Suppressor macrophage treated with lipopolysaccharide for 4 hours (primary cell): ENCODE measurements at regions not wholly inside any gene's neighbourhood (a gene's known extent, or its start where the extent isn't known, plus 50 kb on each side); places are given as distances from the start of the nearest gene placed in this dataset.
"Not testable (repeated sequence)": the region's sequence is repeated elsewhere in the genome, so short reads cannot be mapped to it uniquely, and the experiment has no call there.

ENCODE experiments used
- DNase-seq: peaks from one replicate; pipeline ENCODE4 v3.0.0-alpha.2; 2020

- no peak for DNase-seq
Observed at GRCh38 chr13:48810013-48810412, 156.3 kb downstream of the CYSLTR2 start.

- no peak for DNase-seq
Observed at GRCh38 chr13:48813518-48813917, 159.8 kb downstream of the CYSLTR2 start.

GRCh38 chr13:48816700-48817099 is 159.0 kb upstream of the FNDC3A start:
- no peak for DNase-seq

- no peak for DNase-seq
Observed at GRCh38 chr13:48817166-48817802, 158.4 kb upstream of the FNDC3A start.

GRCh38 chr13:48818495-48819356 is 157.0 kb upstream of the FNDC3A start:
- no peak for DNase-seq

- no peak for DNase-seq
Observed at GRCh38 chr13:48819376-48819775, 156.3 kb upstream of the FNDC3A start.

GRCh38 chr13:48819899-48820298 is 155.8 kb upstream of the FNDC3A start:
- no peak for DNase-seq

GRCh38 chr13:48823526-48823925 is 152.2 kb upstream of the FNDC3A start:
- not testable (repeated sequence) for DNase-seq

- DNase-seq: no peak
Observed at GRCh38 chr13:48826039-48826438, 149.7 kb upstream of the FNDC3A start.

- DNase-seq: not testable (repeated sequence)
Observed at GRCh38 chr13:48826922-48827454, 148.7 kb upstream of the FNDC3A start.

- no peak for DNase-seq
Observed at GRCh38 chr13:48827709-48828108, 148.0 kb upstream of the FNDC3A start.

- DNase-seq: no peak
Observed at GRCh38 chr13:48828962-48829411, 146.7 kb upstream of the FNDC3A start.

GRCh38 chr13:48829536-48829935 is 146.2 kb upstream of the FNDC3A start:
- no peak for DNase-seq

- peak; percentile 75 for DNase-seq
Observed at GRCh38 chr13:48831248-48831647, 144.5 kb upstream of the FNDC3A start.

GRCh38 chr13:48833412-48833811 is 142.3 kb upstream of the FNDC3A start:
- no peak for DNase-seq

- not testable (repeated sequence) for DNase-seq
Observed at GRCh38 chr13:48835326-48835725, 140.4 kb upstream of the FNDC3A start.

- DNase-seq: no peak
Observed at GRCh38 chr13:48838193-48838973, 137.3 kb upstream of the FNDC3A start.

- no peak for DNase-seq
Observed at GRCh38 chr13:48839171-48839570, 136.5 kb upstream of the FNDC3A start.

GRCh38 chr13:48840366-48840765 is 135.3 kb upstream of the FNDC3A start:
- no peak for DNase-seq

GRCh38 chr13:48842316-48842715 is 133.4 kb upstream of the FNDC3A start:
- no peak for DNase-seq

GRCh38 chr13:48843630-48844380 is 131.9 kb upstream of the FNDC3A start:
- no peak for DNase-seq

- DNase-seq: no peak
Observed at GRCh38 chr13:48844676-48845075, 131.0 kb upstream of the FNDC3A start.
